Fibroblast of the aortic adventitia (primary cell): ENCODE measurements at regions not wholly inside any gene's neighbourhood (a gene's known extent, or its start where the extent isn't known, plus 50 kb on each side); places are given as distances from the start of the nearest gene placed in this dataset.
"Not testable (repeated sequence)": the region's sequence is repeated elsewhere in the genome, so short reads cannot be mapped to it uniquely, and the experiment has no call there.

Source experiments
- DNase-seq: peaks from one replicate; pipeline ENCODE4 v3.0.0-alpha.2; 2010; ENCODE audit warnings: low read depth
- H3K4me3 ChIP-seq: 2 replicates; pipeline ENCODE4 v1.5.1; 2011; ENCODE audit warnings: low read depth, mild to moderate bottlenecking, control low read depth, low read length, moderate library complexity
- TF ChIP-seq, protein P1 (sequence below): IDR thresholded peaks from 2 replicates; pipeline ENCODE4 v1.5.1; 2011; ENCODE audit warnings: mild to moderate bottlenecking, low read length, control low read depth, inconsistent platforms; ENCODE audit not compliant: insufficient read depth

DNA sequence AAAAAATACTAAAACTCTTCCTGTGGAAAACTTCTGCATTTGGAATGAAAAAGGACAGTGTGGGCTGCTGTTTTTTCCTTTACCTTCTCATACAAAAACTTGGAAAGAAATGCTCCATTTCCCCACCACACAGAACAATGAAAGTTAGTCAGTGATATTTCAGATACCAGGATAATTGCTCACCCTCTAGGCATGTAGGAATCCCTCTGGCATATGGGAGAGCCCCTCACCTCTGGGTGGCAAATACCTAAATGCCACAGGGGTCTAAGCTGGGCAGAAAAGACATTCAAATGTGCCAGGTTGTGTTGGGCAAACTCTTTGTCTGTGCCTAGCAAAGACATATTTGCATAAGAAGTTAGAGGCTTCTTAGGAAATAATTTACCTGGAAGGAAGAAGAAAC is 560.3 kb upstream of the NR2F2 start:
- peak; percentile 55 for DNase-seq
- TF ChIP-seq, protein P1, sequence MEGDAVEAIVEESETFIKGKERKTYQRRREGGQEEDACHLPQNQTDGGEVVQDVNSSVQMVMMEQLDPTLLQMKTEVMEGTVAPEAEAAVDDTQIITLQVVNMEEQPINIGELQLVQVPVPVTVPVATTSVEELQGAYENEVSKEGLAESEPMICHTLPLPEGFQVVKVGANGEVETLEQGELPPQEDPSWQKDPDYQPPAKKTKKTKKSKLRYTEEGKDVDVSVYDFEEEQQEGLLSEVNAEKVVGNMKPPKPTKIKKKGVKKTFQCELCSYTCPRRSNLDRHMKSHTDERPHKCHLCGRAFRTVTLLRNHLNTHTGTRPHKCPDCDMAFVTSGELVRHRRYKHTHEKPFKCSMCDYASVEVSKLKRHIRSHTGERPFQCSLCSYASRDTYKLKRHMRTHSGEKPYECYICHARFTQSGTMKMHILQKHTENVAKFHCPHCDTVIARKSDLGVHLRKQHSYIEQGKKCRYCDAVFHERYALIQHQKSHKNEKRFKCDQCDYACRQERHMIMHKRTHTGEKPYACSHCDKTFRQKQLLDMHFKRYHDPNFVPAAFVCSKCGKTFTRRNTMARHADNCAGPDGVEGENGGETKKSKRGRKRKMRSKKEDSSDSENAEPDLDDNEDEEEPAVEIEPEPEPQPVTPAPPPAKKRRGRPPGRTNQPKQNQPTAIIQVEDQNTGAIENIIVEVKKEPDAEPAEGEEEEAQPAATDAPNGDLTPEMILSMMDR = no peak
- no peak overlapping the region for H3K4me3 ChIP-seq

DNA sequence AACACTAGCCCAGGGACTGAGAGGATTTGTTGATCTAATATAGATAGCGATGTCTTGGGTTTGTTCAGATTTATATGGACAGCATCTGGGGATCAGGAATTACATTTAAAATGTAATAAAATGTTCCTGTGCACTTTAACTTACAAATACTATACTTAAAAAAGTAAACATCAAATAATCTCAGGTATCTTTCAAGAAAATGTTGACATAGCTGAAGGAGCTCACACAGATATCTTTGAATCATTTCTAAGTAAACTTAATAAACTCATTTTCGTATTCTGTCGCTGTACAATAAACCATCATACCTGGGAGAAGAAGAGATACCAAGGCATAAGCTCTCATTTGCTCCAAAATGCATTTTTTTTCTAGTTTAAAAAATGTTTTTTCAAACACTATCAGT is 557.5 kb upstream of the NR2F2 start:
- no peak for DNase-seq
- TF ChIP-seq, protein P1 = no peak
- no peak overlapping the region for H3K4me3 ChIP-seq

DNA sequence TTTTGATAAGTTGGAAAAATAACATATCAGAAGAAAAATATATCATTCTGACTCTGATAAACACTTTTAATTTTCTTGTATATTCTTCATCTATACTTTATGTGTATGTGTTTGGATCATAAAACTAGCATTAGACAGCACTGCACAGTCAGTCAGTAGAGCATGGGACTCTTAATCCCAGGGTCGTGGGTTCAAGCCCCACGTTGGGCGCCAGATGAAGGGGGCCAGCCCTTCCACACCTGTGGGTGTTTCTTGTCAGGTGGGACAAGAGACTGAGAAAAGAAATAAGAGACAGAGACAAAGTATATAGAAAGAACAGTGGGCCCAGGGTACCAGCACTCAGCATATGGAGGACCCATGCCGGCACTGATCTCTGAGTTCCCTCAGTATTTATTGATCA is 546.0 kb upstream of the NR2F2 start:
- H3K4me3 ChIP-seq = no peak overlapping the region
- DNase-seq = no peak
- TF ChIP-seq, protein P1 = no peak

DNA sequence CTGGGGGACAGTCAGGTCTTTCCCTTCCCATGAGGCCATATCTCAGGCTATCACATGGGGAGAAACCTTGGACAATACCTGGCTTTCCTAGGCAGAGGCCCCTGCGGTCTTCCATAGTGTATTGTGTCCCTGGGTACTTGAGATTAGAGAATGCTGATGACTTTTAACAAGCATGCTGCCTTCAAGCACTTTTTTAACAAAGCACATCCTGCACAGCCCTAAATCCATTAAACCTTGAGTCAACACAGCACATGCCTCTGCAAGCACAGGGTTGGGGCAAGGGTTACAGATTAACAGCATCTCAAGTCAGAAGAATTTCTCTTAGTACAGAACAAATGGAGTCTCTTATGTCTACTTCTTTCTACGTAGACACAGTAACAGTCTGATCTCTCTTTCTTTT is 545.2 kb upstream of the NR2F2 start:
- not testable (repeated sequence) for DNase-seq, H3K4me3 ChIP-seq

DNA sequence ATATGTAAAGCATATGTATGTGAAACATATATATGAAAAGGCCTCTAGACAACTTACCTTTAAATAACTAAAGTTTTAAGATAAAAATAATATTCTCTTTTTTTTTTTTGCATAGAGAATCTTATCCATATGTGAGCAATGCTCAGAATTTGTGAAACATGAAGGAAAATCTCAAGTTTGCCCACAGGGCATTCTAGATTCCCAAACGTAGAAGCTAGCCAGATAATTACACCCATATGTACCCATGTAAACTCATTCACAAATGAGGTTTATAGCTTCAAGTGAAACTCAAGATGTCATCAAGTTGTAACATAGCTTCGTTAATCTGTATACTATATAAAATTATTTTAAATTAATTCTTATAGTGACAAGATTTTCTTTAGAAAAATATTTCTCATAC is 537.3 kb upstream of the NR2F2 start:
- H3K4me3 ChIP-seq = no peak overlapping the region
- TF ChIP-seq, protein P1 = no peak
- DNase-seq = no peak

DNA sequence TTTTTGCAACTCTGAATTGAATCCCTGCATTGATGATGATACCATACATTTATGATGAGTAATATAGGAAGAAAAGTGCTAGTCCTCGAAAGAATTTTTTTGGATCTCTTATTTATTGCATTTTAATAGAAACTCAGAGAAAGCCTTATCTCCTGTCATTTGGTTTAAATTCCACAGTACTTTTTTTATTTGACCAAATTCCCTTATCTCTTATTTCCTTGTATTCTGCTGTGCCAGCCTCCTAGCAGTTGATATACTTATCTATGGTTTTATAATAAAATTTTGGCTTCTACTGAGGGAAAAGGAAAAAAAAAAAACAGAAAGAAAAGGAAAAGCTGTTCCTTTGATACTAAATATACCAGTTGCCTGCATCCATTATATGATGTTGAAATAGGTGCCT is 535.1 kb upstream of the NR2F2 start:
- TF ChIP-seq, protein P1 = no peak
- DNase-seq = peak; percentile 70
- H3K4me3 ChIP-seq = no peak overlapping the region

DNA sequence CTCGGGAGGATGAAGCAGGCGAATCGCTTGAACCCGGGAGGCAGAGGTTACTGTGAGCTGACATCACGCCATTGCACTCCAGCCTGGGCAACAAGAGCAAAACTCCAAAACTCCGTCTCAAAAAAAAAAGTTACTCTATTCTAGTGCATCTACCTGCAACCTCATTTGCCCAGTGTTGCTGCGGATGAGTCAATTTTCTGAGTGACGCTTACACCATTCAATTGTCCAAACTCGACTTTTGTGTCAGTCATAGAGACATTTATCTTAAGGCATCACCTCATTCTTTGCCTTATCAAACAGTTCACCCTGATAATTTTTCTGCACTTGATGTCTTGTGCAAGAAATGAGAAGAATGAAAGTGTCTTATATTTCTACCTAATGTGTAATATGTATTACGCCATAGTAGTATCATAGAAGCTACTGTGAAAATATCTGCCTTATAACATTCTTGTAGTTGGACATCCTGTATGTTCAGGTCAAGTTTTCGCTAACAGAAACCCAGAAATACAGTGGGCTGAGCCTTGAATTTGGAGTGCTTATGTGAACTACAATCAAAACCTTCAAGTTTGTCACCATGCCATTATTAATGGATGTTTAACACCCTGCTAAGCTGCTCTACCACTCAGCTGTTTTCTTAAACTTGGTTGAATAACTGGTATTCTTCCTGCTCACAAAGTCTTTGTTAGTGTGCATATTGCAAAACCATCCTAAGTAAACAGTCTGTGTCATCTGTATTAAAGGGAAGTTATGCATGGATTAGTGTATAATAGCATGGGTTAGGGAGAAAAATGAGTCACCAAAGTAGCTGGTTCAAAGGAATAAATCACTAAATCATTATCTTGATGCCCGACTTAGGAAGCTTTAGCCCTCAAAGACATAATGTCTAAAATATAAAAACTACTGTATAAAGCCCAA is 531.0 kb upstream of the NR2F2 start:
- H3K4me3 ChIP-seq = no peak overlapping the region
- DNase-seq = peak; percentile 76
- TF ChIP-seq, protein P1 = no peak
